ENCODE measurements at regions not wholly inside any gene's neighbourhood (a gene's known extent, or its start where the extent isn't known, plus 50 kb on each side); places are given as distances from the start of the nearest gene placed in this dataset.
A peak's percentile ranks its signal among the peaks of the same experiment; 100 is the strongest.

- no peaks in the 10 kb centered on the region for H4K20me1 ChIP-seq (replicated peaks in 1 of 2; ENCODE audit: control insufficient read depth in 1 of 2, insufficient read depth in 2 of 2, low read length in 2 of 2)
- H2BK120ac ChIP-seq (replicated peaks; ENCODE audit: low read depth, low read length): peak overlapping the region; percentile 44
- no peaks in the 10 kb centered on the region for H3K27me3 ChIP-seq (replicated peaks in 1 of 4; ENCODE audit: control insufficient read depth in 3 of 4, extremely low read depth in 1 of 4, insufficient read depth in 3 of 4, low read length in 3 of 4)
- H3K56ac ChIP-seq (replicated peaks; ENCODE audit: insufficient read length, low read depth, low read length): no peak overlapping the region
- H2AFZ ChIP-seq (ENCODE audit: low read length): no peak overlapping the region
- no peak overlapping the region for H3K4me2 ChIP-seq (ENCODE audit: insufficient read depth in 1 of 2, low read depth in 2 of 2, low read length in 2 of 2)
- no peaks in the 10 kb centered on the region for H3K9me3 ChIP-seq (ENCODE audit: insufficient read depth in 2 of 2, low read depth in 1 of 2, low read length in 1 of 2)
- H4K91ac ChIP-seq (replicated peaks; ENCODE audit: insufficient read length, low read length): no peak overlapping the region
- H2BK20ac ChIP-seq (ENCODE audit: low read length): 0 out of 2 replicates have a peak overlapping the region, but pooled peaks have one; percentile 56
- H3K4me3 ChIP-seq (ENCODE audit: extremely low read depth in 1 of 4, insufficient read depth in 2 of 4, low read depth in 3 of 4, low read length in 4 of 4): no peak overlapping the region
- H3K4me1 ChIP-seq (replicated peaks in 1 of 4; ENCODE audit: control insufficient read depth in 3 of 4, insufficient read depth in 4 of 4, low read length in 3 of 4): peaks cover 2 to 12% (median 6%) of the 10 kb centered on the region in 4 experiments; a peak in 6 of 7 replicates
- no peaks in the 10 kb centered on the region for H3K79me1 ChIP-seq (ENCODE audit: low read depth, low read length)
- H2AK5ac ChIP-seq (ENCODE audit: low read depth, low read length): no peak overlapping the region; the same call in 1 of the 2 replicates
- no peak for FAIRE-seq
- no peak for DNase-seq (ENCODE audit: low read depth in 1 of 2, low spot score in 2 of 2)
- no peaks in the 10 kb centered on the region for H3K79me2 ChIP-seq (ENCODE audit: control insufficient read depth in 1 of 2, insufficient read depth in 2 of 2, low read length in 2 of 2)
- CTCF ChIA-PET (ENCODE audit: partially characterized antibody): interaction anchor here (0.6 to 2.3 kb wide), 3 partner anchors 9 to 141 kb away, joined by 3 to 5 read pairs (median 4); no protein-coding TSS in a partner anchor
- no peak overlapping the region for H3K27ac ChIP-seq (ENCODE audit: low read depth, low read length)
- no peak overlapping the region for H3K14ac ChIP-seq (ENCODE audit: insufficient read length)
- no peak overlapping the region; the same call in 1 of the 2 replicates for H2BK12ac ChIP-seq (ENCODE audit: low read depth, low read length)
- no peak overlapping the region for H3K9ac ChIP-seq (replicated peaks in 1 of 4; ENCODE audit: extremely low read depth in 1 of 4, low read depth in 3 of 4, low read length in 3 of 4)
- H2BK5ac ChIP-seq (ENCODE audit: low read depth, low read length): no peak overlapping the region
- H2BK15ac ChIP-seq (ENCODE audit: low read length): 0 out of 2 replicates have a peak overlapping the region, but pooled peaks have one; percentile 65
- no peak overlapping the region for H4K8ac ChIP-seq (ENCODE audit: extremely low read depth, insufficient read depth, low read length)
- H3K23ac ChIP-seq (ENCODE audit: insufficient read length): no peak overlapping the region
- H3K36me3 ChIP-seq (ENCODE audit: control insufficient read depth in 2 of 4, insufficient read depth in 4 of 4, low read length in 3 of 4): no peaks in the 10 kb centered on the region
- no peak overlapping the region for H4K5ac ChIP-seq (ENCODE audit: insufficient read length, low read depth, low read length)
- no peak overlapping the region; the same call in 1 of the 2 replicates for H3K18ac ChIP-seq (ENCODE audit: extremely low read depth, low read length)
- H3K23me2 ChIP-seq (ENCODE audit: low read depth, low read length): no peaks in the 10 kb centered on the region
- POLR2A ChIA-PET (ENCODE audit: partially characterized antibody): no interaction called here
- H3K4ac ChIP-seq (replicated peaks; ENCODE audit: insufficient read length, low read depth, low read length): peak overlapping the region; percentile 74
- TF ChIP-seq YY1 (IDR thresholded peaks at IDR 0.05; ENCODE audit: low read depth, low read length) (no peak), CHD2 (IDR thresholded peaks at IDR 0.05; ENCODE audit: low read length) (no peak), CHD1 (IDR thresholded peaks at IDR 0.05; ENCODE audit: low read depth, low read length) (no peak), CBX8 (IDR thresholded peaks at IDR 0.05; ENCODE audit: borderline replicate concordance, low read depth, low read length) (no peak), BCL11A (IDR thresholded peaks at IDR 0.05; ENCODE audit: low read depth in 2 of 2, low read length in 2 of 2) (no peak), TBP (IDR thresholded peaks at IDR 0.05; ENCODE audit: low read depth, low read length) (no peak), POU5F1 (IDR thresholded peaks at IDR 0.05; ENCODE audit: low read depth, low read length) (no peak), SP4 (IDR thresholded peaks at IDR 0.05; ENCODE audit: low read length) (no peak), FOSL1 (IDR thresholded peaks at IDR 0.05; ENCODE audit: insufficient read depth, low read depth, low read length) (no peak), POLR2AphosphoS5 (IDR thresholded peaks at IDR 0.05; ENCODE audit: low read depth, low read length) (no peak), CTCF (IDR thresholded peaks at IDR 0.05; ENCODE audit: control extremely low read depth in 1 of 3, insufficient read depth in 1 of 3, low read depth in 1 of 3, low read length in 3 of 3) (no peak), RAD21 (IDR thresholded peaks at IDR 0.05 in 1 of 2, conservative IDR thresholded peaks at IDR 0.05 in 1 of 2; ENCODE audit: low read depth in 2 of 2, low read length in 2 of 2) (no peak), SP1 (IDR thresholded peaks at IDR 0.05; ENCODE audit: low read depth, low read length) (no peak), BACH1 (IDR thresholded peaks at IDR 0.05; ENCODE audit: low read length) (no peak)
These were observed 59.0 kb upstream of the TLR3 start for GRCh38 chr4:186009976-186010375.

All from H1 (cell line).